ENCODE measurements at regions not wholly inside any gene's neighbourhood (a gene's known extent, or its start where the extent isn't known, plus 50 kb on each side); places are given as distances from the start of the nearest gene placed in this dataset.

GRCh38 chr1:53400761-53401674 lies 58.2 kb upstream of the DMRTB1 start:
- Histone ChIP-seq H3K27me3 (replicated peaks; ENCODE audit: control insufficient read depth, insufficient read depth, low read length) (peaks cover 1% of the 10 kb centered on the region; the same call in 1 of the 2 replicates), H3K36me3 (ENCODE audit: control insufficient read depth, insufficient read depth, low read length) (no peaks in the 10 kb centered on the region), H3K4me3 (replicated peaks; ENCODE audit: low read depth, low read length) (no peak overlapping the region)
- no peak for DNase-seq (ENCODE audit: extremely low read depth, insufficient read length)
- TF ChIP-seq, protein P1, sequence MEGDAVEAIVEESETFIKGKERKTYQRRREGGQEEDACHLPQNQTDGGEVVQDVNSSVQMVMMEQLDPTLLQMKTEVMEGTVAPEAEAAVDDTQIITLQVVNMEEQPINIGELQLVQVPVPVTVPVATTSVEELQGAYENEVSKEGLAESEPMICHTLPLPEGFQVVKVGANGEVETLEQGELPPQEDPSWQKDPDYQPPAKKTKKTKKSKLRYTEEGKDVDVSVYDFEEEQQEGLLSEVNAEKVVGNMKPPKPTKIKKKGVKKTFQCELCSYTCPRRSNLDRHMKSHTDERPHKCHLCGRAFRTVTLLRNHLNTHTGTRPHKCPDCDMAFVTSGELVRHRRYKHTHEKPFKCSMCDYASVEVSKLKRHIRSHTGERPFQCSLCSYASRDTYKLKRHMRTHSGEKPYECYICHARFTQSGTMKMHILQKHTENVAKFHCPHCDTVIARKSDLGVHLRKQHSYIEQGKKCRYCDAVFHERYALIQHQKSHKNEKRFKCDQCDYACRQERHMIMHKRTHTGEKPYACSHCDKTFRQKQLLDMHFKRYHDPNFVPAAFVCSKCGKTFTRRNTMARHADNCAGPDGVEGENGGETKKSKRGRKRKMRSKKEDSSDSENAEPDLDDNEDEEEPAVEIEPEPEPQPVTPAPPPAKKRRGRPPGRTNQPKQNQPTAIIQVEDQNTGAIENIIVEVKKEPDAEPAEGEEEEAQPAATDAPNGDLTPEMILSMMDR (IDR thresholded peaks at IDR 0.05; ENCODE audit: insufficient read depth, low read length, poor library complexity, severe bottlenecking), result no peak

GRCh38 chr1:53401813-53402745 lies 57.1 kb upstream of the DMRTB1 start:
- DNase-seq (ENCODE audit: extremely low read depth, insufficient read length), result no peak
- Histone ChIP-seq H3K4me3 (replicated peaks; ENCODE audit: low read depth, low read length) (no peak overlapping the region), H3K36me3 (ENCODE audit: control insufficient read depth, insufficient read depth, low read length) (no peaks in the 10 kb centered on the region), H3K27me3 (replicated peaks; ENCODE audit: control insufficient read depth, insufficient read depth, low read length) (peaks cover 1% of the 10 kb centered on the region; the same call in 1 of the 2 replicates)
- TF ChIP-seq, protein P1 (IDR thresholded peaks at IDR 0.05; ENCODE audit: insufficient read depth, low read length, poor library complexity, severe bottlenecking), result no peak

- Histone ChIP-seq H3K4me3 (replicated peaks; ENCODE audit: low read depth, low read length) (no peak overlapping the region), H3K36me3 (ENCODE audit: control insufficient read depth, insufficient read depth, low read length) (no peaks in the 10 kb centered on the region), H3K27me3 (replicated peaks; ENCODE audit: control insufficient read depth, insufficient read depth, low read length) (no peaks in the 10 kb centered on the region)
- TF ChIP-seq, protein P1 (IDR thresholded peaks at IDR 0.05; ENCODE audit: insufficient read depth, low read length, poor library complexity, severe bottlenecking), result no peak
- no peak for DNase-seq (ENCODE audit: extremely low read depth, insufficient read length)
Measured at GRCh38 chr1:53402891-53403655, 56.1 kb upstream of the DMRTB1 start.

GRCh38 chr1:53405737-53406136 lies 53.5 kb upstream of the DMRTB1 start:
- Histone ChIP-seq H3K4me3 (replicated peaks; ENCODE audit: low read depth, low read length) (no peak overlapping the region), H3K36me3 (ENCODE audit: control insufficient read depth, insufficient read depth, low read length) (no peaks in the 10 kb centered on the region), H3K27me3 (replicated peaks; ENCODE audit: control insufficient read depth, insufficient read depth, low read length) (no peaks in the 10 kb centered on the region)
- TF ChIP-seq, protein P1 (IDR thresholded peaks at IDR 0.05; ENCODE audit: insufficient read depth, low read length, poor library complexity, severe bottlenecking), result no peak
- DNase-seq (ENCODE audit: extremely low read depth, insufficient read length), result no peak

GRCh38 chr1:53406551-53407235 lies 52.5 kb upstream of the DMRTB1 start:
- TF ChIP-seq, protein P1 (IDR thresholded peaks at IDR 0.05; ENCODE audit: insufficient read depth, low read length, poor library complexity, severe bottlenecking), result no peak
- H3K36me3 ChIP-seq (ENCODE audit: control insufficient read depth, insufficient read depth, low read length), result no peaks in the 10 kb centered on the region
- H3K27me3 ChIP-seq (replicated peaks; ENCODE audit: control insufficient read depth, insufficient read depth, low read length), result no peaks in the 10 kb centered on the region
- DNase-seq (ENCODE audit: extremely low read depth, insufficient read length), result no peak
- H3K4me3 ChIP-seq (replicated peaks; ENCODE audit: low read depth, low read length), result no peak overlapping the region

All from GM06990 (cell line).